ENCODE measurements at regions not wholly inside any gene's neighbourhood (a gene's known extent, or its start where the extent isn't known, plus 50 kb on each side); places are given as distances from the start of the nearest gene placed in this dataset.

DNA sequence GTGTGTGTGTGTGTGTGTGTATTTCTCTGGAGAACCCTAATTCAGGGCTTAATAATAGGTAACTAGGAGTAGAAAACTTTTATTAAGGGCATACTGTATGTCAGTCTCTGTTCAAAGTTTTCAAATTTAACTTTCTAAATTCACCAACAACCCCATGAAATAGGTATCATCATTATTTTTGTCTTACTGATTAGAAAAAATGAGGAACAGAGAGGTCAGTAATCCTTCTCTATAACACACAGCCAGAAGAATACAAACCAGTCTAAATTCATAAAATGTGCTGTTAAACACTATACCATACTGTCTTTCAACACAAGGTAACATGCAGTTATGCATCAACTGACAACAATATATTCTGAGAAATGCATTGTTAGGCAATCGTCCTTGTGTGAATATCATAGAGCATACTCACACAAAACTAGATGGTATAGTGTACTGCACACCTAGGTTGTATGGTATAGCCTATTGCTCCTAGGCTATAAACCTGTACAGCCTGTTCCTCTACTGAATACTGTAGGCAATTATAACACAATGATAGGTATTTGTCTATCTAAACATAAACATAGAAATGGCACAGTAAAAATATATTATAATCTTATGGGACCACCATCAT lies 143.1 kb downstream of the PTH2R start:
- Histone ChIP-seq H3K36me3 (ENCODE audit: control insufficient read depth, insufficient read depth, low read length) (no peaks in the 10 kb centered on the region), H3K9me3 (ENCODE audit: control insufficient read depth, low read length) (no peaks in the 10 kb centered on the region), H3K79me2 (no peaks in the 10 kb centered on the region), H3K4me2 (ENCODE audit: low read length) (no peak overlapping the region), H3K4me1 (no peaks in the 10 kb centered on the region), H3K27ac (no peak overlapping the region), H3K27me3 (ENCODE audit: control insufficient read depth, insufficient read depth, low read length) (no peaks in the 10 kb centered on the region), H3K9ac (no peak overlapping the region), H2AFZ (no peak overlapping the region), H3K4me3 (ENCODE audit: low read depth, low read length) (no peak overlapping the region)
- TF ChIP-seq, protein P1, sequence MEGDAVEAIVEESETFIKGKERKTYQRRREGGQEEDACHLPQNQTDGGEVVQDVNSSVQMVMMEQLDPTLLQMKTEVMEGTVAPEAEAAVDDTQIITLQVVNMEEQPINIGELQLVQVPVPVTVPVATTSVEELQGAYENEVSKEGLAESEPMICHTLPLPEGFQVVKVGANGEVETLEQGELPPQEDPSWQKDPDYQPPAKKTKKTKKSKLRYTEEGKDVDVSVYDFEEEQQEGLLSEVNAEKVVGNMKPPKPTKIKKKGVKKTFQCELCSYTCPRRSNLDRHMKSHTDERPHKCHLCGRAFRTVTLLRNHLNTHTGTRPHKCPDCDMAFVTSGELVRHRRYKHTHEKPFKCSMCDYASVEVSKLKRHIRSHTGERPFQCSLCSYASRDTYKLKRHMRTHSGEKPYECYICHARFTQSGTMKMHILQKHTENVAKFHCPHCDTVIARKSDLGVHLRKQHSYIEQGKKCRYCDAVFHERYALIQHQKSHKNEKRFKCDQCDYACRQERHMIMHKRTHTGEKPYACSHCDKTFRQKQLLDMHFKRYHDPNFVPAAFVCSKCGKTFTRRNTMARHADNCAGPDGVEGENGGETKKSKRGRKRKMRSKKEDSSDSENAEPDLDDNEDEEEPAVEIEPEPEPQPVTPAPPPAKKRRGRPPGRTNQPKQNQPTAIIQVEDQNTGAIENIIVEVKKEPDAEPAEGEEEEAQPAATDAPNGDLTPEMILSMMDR (IDR thresholded peaks at IDR 0.05): no peak

DNA sequence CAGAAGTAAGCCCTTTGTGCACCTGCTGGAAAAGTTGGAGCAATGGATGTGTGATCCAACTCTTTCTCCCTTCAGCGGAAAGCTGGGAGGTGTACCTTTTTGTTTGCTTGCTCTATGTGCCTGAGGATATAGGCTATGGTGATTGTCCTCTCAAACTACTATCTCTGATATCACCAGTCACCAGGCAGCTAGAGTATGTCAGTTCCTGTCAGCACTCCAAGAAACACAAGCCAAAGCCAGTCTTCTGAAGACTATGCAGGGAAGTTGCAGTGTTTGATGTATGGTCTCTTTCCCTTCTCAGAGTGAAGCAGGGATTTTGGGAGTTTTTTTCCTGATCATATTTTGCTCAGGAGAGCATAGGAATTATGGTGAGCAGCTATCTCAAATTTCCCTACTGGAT lies 146.4 kb downstream of the PTH2R start:
- Histone ChIP-seq H3K27me3 (ENCODE audit: control insufficient read depth, insufficient read depth, low read length) (no peaks in the 10 kb centered on the region), H3K9ac (no peak overlapping the region), H3K79me2 (no peaks in the 10 kb centered on the region), H2AFZ (no peak overlapping the region), H3K36me3 (ENCODE audit: control insufficient read depth, insufficient read depth, low read length) (no peaks in the 10 kb centered on the region), H3K27ac (no peak overlapping the region), H3K4me2 (ENCODE audit: low read length) (no peak overlapping the region), H3K9me3 (ENCODE audit: control insufficient read depth, low read length) (no peaks in the 10 kb centered on the region), H3K4me3 (ENCODE audit: low read depth, low read length) (no peak overlapping the region), H3K4me1 (no peaks in the 10 kb centered on the region)
- TF ChIP-seq, protein P1 (IDR thresholded peaks at IDR 0.05): no peak

DNA sequence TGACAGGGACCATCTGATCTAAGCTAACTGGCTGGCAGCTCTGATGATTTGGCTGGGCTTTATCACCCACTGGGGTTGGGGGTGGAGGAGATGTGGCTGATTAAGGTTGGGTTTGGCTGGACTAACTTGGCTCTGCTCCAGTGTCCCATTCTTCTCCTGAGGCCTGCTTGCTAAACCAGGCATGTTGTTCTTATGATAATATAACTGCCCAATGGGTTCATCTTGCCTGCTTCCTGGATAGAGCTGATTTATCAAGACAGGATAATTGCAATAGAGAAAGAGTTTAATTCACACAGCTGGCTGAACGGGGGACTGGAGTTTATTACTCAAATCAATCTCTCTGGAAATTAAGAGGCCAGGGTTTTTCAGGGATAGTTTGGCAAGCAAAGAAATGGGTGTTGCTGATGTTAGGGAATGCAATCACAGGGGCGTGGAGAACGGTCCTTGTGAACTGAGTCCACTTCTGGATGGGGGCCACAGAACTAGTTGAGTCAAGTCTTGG lies 150.4 kb downstream of the PTH2R start:
- Histone ChIP-seq H3K79me2 (no peaks in the 10 kb centered on the region), H3K36me3 (ENCODE audit: control insufficient read depth, insufficient read depth, low read length) (no peaks in the 10 kb centered on the region), H3K4me1 (no peaks in the 10 kb centered on the region), H3K4me3 (ENCODE audit: low read depth, low read length) (no peak overlapping the region), H3K9ac (no peak overlapping the region), H3K4me2 (ENCODE audit: low read length) (no peak overlapping the region), H3K9me3 (ENCODE audit: control insufficient read depth, low read length) (no peaks in the 10 kb centered on the region), H3K27me3 (ENCODE audit: control insufficient read depth, insufficient read depth, low read length) (no peaks in the 10 kb centered on the region), H2AFZ (no peak overlapping the region), H3K27ac (no peak overlapping the region)
- TF ChIP-seq, protein P1 (IDR thresholded peaks at IDR 0.05): no peak

DNA sequence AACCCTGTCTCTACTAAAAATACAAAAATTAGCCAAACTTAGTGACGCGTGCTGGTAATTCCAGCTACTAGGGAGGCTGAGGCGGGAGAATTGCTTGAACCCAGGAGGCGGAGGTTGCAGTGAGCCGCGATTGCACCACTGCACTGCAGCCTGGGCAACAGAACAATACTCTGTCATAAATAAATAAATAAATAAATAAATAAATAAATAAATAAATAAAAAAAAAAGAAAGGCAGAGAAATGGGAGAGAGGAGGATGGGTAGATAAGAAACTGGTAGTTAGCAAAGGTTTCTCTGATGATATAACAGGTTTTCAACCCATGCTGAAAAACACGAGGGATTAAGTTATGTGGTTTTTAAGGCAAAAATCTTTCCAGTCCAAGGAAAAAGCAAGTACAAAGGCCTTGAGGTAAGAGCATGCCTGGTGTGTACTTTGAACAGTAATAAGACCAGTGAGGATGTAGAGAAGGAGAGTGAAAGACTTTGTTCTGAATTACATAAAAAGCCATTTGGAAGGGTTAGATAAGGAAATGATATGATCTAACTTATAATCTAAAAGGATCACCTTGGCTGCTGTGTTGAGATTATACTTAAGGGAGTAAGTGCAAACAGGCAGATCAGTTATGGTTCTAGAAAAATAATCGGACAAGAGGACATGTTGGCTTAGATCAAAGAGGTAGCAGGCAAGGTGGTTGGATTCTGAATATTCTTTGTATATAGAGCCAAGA lies 159.3 kb downstream of the PTH2R start:
- TF ChIP-seq, protein P1 (IDR thresholded peaks at IDR 0.05): no peak
- Histone ChIP-seq H3K27ac (no peak overlapping the region), H2AFZ (no peak overlapping the region), H3K9me3 (ENCODE audit: control insufficient read depth, low read length) (no peaks in the 10 kb centered on the region), H3K4me2 (ENCODE audit: low read length) (no peak overlapping the region), H3K36me3 (ENCODE audit: control insufficient read depth, insufficient read depth, low read length) (no peaks in the 10 kb centered on the region), H3K9ac (no peak overlapping the region), H3K4me3 (ENCODE audit: low read depth, low read length) (no peak overlapping the region), H3K27me3 (ENCODE audit: control insufficient read depth, insufficient read depth, low read length) (no peaks in the 10 kb centered on the region), H3K79me2 (no peaks in the 10 kb centered on the region), H3K4me1 (no peaks in the 10 kb centered on the region)
